NCI-H446 treated with DMSO at 0.1 percent for 48 hours (cell line): ENCODE measurements at regions not wholly inside any gene's neighbourhood (a gene's known extent, or its start where the extent isn't known, plus 50 kb on each side); places are given as distances from the start of the nearest gene placed in this dataset.
"Not testable (repeated sequence)": the region's sequence is repeated elsewhere in the genome, so short reads cannot be mapped to it uniquely, and the experiment has no call there.

Experiments
- DNase-seq: peaks from one replicate; lab custom pipeline; 2025; lab: John Stamatoyannopoulos, UW

DNA sequence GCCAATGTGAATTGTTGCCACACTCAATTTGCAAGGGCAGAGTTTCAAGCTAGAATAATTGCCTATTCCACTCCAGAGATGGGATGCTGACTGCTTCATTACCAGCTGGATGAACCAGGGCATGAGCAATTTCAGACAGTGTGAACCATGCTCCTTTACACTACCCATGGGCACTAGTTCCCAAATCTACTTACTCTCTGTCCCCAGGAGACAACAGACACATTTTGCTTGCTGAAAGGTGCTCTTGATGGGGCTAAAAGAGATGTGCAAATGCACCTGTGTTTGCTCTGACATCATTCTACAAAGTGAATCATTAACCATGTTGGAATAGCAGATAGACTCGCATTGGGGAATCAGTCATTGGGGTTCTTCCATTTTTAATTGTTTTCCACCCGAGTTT, 522.3 kb upstream of the NUDT12 start:
- no peak for DNase-seq

DNA sequence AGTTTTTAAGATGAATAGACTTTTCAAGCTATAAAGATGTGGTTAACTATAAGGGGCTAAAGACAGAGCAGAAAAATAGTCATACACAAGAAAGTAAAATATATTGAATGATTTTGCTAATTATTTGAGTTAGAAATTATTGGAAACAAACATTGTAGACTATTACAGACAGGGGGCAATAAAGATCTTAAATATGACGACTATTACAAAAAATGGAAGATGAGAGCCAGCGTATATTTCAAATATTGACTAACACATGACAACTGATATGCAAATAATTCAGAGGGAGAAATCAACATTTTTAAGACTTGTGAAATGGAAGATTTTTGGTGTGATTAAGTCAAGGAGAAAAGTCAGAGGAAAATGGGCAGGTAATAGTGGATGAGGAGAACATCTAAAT, 520.2 kb upstream of the NUDT12 start:
- DNase-seq: no peak

DNA sequence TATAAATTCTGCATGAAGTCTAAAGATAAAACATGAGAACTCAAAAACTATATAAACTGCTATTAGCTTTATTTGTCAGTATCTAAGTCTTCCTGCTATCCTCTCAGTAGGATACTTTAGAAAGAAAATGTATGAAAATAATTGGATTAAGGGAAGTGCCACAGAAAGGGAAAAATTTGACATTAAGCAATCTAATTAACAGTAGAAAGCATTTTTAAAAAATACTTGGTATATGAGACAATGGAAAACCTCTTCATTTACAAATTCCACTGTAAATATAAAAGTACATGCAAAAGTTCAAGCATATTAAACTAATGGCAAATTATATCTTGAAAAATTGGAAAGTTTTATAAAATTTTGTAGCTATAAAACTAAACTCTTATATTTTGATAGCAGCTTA, 518.6 kb upstream of the NUDT12 start:
- no peak for DNase-seq

DNA sequence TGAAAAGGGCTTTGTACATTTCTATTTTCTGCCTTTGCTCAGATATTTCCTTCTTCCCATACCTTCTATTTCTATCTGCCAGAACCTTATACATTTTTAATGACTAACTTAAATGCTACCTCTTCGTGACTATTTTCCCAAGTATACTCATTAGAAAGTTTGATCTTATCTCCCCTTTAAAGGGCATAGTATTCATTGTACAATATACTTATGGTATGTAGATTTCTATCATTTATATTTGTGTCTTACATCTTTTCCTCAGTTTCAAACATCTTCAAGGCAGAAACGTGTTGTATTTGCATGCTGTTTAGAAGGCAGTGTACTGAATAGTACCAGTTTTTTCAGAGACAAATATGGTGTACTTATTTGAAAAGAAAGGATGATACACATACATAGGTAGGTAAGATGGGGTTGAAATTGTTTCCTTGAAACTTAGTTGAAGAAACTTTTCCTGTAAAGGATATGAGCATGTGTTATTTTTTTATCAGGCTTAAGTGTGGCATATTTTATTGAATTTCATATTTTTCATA, 518.1 kb upstream of the NUDT12 start:
- no peak for DNase-seq

DNA sequence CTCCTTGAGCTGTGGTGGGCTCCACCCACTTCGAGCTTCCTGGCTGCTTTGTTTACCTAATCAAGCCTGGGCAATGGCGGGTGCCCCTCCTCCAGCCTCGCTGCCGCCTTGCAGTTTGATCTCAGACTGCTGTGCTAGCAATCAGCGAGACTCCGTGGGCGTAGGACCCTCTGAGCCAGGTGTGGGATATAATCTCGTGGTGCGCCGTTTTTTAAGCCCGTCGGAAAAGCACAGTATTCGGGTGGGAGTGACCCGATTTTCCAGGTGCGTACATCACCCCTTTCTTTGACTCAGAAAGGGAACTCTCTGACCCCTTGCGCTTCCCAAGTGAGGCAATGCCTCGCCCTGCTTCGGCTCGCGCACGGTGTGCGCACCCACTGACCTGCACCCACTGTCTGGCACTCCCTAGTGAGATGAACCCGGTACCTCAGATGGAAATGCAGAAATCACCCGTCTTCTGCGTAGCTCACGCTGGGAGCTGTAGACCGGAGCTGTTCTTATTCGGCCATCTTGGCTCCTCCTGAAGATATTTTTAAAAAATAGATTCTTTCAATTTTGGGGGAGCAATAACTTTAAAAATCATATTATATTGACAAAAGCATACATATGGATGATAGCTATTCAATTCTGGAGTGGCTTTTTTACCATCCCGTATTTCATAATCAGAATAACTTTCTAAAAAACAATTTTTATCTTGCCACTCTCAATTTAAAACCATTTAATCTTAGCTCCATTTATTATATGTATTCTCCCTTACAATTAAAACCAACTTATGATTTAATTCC, 517.5 kb upstream of the NUDT12 start:
- not testable (repeated sequence) for DNase-seq

DNA sequence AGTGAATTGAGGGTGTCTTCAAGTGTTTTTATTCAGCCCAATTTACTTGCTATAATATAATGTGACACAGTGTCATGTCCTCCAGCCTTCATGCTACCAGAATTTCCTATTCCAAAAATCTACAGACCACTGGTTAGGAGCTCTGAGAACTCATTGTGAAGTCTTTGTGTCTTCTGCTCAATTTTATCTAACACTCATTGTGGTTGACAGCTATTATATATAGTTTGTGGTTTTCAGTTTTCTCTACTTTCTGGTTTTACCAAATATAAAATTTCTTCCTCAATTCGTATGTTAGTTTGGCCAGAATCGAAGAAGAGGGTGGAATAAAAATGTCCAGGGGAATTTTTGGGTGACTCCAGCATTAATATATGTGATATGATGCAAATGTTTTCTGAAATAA, 509.3 kb upstream of the NUDT12 start:
- no peak for DNase-seq

DNA sequence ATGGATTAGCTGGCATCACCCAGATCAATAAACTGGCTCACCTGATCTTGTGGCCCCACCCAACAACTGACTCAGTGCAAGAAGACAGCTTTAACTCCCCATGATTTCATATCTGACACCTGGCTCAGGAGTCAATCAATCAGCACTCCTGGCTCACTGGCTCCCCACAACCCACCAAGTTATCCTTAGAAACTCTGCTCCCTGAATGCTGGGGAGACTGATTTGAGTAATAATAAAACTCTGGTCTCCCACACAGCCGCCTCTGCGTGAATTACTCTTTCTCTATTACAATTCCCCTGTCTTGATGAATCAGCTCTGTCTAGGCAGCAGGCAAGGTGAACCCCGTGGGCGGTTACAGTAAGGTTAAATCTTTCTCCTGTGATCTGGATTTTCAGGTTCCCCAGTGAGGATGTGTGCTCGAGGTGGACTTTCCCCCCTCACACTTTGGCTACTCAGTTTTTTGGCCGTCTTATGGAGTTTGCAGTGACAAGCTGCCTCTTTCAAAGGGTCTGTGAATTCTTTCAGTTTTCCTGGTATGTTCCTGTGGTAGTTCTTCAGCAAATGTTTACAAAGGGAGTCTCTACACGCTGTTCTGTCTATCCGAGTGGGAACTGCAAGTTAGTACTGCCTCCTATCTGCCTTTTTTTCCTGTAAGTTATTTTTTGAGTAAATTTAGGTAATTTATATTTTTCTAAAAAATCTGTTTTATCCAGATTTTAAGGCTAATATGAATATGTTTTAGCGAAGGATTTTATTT, 500.2 kb upstream of the NUDT12 start:
- DNase-seq: no peak

DNA sequence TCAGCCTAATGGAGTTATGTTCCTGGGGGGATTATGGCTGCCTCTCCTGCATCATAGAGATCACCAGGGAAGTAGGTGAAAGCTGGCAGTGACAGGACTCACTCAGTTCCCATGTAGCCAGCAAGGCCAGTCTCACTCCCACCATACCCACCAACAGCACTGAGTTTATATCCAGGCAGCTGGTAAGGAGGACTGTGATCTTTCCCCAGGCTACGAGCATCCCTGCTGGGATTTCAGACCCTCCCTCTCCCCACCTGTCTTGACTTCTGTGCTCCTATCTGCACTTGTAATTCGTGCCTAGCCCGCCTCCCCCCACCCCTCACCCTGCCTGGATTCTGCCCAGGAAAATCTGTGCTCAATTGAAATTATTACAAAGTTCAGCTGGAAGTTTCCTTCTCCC, 499.1 kb upstream of the NUDT12 start:
- DNase-seq: no peak

DNA sequence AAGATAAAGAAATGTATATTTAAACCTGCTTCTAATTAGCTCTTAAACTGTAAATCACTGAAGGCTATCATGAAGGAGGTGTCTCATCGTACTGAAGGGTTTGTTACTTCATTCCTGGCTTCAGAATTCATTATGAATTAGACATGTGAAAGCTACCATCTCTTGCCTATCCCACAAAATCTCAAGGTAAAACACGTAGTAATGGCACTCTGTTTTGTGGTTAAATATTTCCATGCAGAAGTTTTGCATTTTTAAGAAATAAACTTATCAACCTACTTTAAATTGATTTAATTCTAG, 490.7 kb upstream of the NUDT12 start:
- DNase-seq: no peak

DNA sequence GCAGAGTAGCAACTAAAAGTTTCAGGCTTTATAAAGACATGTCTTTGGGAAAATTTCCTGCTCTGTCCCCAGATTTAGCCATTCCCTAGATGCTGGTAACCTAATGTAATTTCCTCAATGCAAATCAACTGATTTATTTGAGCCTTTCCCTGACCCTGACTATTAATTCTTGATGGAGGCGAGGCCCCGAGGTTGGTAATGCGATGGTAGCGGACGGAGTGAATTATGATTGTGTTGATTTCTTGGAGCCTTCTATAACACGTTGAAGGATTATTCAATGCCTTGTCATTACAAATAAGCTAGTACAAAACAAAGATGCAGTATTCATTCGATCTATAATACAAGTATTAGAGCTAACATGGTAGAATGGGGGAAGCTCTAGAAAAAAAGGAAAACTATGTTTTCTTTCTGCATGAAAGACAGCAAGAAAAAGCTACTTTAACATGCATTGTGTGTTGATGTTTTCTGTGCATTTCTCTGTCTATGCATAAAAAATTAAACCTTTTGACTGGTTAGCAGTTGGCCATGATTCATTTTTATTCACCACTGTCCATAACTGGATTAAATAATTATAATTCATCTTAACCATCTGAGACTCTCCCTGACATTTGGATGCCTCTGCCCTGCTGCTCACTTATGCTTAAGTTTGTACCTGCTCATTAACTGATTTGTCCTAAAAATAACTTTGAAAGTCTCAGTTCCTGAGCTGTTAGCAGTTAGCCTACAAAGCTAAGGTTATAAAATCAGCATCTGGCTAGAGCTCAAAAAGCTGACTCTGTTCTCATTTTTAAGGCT, 490.2 kb upstream of the NUDT12 start:
- DNase-seq: no peak

DNA sequence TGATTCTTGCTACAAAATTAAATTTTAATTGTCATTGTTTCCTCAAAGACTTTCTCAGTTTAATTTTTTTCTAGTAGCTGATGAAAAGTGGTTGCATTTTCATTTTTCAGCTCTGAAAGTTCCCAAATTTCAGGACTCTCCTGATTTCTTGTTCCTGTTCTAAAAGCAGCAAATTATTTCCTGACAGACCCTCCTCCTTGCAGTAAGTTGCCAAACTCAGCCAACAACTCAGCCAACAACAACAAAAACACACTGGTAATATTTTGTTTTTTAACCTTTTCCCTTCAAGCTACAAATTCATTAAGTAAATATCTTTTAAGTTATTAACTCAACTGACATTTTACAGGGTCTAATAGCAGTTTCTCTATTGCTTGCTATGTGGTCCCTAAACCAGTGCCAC, 487.8 kb upstream of the NUDT12 start:
- DNase-seq: no peak

DNA sequence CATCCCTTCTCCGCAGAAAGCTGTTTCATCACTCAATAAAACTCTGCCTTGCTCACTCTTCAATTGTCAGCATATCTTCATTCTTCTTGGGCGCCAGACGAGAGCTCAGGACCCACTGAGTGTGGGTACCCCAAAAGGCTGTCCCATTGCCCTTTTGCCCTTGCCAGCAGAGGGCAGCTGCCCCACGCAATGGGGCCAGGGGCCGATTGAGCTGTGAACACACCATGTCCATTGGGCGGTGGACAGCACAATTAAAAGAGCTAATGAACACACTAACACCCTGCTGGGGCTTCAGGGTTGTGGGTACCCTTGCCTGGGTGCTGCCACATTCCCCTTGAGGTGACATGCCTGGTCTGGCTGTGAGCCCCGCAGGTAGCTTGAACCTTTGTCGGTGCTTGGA, 487.2 kb upstream of the NUDT12 start:
- no peak for DNase-seq

DNA sequence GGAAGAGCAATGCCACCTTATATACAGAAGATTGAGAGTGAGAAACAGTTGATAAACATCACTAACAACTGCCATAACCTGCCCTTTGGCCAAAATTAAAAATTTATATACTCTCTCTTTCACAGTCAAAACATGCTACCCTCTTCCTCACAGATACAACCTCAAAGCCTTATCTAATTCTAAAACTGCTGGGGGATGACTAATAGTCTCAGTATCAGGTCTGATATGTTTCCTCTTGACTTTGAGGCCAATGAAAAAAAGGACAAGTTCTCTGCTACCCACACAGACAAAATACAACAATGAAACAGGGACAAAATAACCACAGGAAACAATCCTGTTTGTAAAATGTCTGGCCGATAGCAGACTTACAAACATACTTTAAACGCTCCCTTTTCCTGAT, 485.6 kb upstream of the NUDT12 start:
- DNase-seq: no peak

DNA sequence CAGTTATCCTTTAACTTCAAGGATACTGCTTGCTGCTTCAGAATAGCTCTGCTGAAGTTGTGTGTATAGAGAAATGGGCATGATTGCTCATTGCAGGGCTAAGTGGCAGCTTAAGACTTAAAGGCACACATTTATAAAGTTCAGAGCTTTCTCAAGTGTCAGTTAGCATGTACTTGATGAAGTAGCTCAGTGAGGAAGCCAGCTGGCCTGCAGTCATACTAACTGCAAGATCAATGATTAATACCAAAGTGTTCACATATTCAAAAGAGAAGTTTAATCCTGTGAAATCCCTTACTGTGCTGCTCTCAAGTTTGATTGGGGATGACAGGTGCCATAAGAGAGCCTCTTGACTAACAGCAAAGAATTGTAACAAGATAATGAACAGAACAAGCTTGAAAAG, 483.4 kb upstream of the NUDT12 start:
- DNase-seq: no peak

DNA sequence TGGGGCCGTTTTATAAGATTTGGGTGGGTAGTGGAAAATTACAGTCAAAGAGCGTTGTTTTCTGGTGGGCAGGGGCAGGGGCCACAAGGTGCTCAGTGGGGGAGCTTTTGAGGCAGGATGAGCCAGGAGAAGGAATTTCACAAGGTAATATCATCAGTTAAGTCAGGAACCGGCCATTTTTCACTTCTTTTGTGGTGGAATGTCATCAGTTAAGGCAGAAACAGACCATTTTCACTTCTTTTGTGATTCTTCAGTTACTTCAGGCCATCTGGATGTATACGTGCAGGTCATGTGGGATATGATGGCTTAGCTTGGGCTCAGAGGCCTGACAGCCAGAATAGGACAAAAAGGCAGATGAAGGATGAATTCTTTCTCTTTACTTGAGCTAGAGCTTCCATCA, 477.3 kb upstream of the NUDT12 start:
- not testable (repeated sequence) for DNase-seq

DNA sequence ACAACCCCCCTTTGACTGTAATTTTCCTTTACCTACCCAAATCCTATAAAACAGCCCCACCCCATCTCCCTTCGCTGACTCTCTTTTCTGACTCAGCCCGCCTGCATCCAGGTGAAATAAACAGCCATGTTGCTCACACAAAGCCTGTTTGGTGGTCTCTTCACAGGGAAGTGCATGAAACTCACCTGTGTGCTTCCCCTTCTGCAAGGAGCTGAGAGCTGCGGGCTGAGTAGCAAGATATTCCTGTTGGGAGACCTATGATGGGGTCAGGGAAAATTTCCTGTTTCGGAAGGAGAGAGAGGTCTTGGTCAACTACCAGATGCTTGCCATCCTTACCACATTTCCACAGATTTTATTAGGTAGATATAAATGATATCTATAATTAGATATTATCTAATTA, 474.5 kb upstream of the NUDT12 start:
- DNase-seq: not testable (repeated sequence)

DNA sequence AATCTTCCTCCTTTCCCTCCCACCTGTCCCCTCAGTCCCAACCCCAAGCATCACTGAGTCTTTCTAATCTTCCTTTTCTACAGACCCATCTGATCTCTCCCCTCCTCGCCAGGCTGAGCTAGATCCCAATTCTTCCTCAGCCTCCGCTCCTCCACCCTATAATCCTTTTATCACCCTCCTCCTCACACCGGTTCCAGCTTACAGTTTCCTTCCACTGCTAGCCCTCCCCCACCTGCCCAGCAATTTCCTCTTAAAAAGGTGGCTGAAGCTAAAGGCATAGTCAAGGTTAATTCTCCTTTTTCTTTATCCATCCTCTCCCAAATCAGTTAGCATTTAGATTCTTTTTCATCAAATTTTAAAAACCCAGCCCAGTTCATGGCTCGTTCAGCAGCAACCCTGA, 470.6 kb upstream of the NUDT12 start:
- not testable (repeated sequence) for DNase-seq

DNA sequence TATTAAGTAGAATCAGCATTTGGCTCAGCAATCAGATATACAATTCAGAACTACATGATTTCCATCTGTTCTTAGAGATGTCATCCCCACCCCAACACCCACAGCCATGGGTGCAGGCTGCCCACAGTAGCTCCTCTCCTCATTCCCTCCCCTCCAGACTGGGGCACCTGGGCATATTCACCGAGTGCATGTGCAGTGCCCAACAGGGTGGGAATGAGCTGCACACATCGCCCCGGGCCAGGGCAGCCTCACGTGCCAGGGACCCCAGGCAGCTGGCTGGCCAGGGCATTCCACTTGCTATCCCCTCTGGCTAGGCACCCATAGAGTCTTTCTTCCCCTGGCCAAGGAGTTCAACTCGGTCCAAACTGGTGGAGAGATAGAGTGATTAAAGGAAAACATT, 461.9 kb upstream of the NUDT12 start:
- no peak for DNase-seq

DNA sequence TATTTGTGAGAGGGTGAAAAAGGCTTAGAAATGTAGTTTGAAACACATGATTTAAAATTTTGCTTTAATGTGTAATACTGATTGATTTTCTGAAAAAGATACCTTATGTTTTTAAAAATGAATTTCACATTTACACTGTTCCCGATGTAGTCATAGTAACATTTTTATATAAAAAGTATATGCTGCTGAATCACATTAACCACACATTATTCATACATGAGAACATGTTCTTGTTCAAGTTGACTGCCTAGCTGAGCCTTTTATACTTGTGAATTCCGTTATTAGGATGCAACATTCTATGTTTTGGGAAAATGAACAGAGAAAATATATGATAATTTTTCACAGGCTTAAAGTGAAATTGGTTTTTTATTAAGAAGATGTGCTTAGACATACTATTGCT, 461.1 kb upstream of the NUDT12 start:
- no peak for DNase-seq

DNA sequence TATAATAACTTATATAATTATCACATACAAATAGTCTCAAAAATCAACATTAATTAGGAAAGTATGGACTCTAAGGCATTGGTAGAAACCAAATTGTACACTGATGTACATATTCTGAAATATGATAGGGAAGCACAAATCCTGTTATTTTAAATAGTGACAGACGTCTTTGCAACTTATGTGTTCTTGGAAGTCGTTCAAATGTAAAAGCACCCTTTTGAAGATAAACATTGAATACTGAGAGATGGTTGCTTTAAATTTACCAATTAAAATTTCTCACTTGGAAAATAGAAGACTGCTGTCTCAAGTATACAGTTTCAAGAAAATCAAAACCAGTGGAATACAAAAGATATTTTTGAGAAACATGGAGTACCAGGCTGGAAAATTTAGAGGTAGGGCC, 457.4 kb upstream of the NUDT12 start:
- DNase-seq: no peak

DNA sequence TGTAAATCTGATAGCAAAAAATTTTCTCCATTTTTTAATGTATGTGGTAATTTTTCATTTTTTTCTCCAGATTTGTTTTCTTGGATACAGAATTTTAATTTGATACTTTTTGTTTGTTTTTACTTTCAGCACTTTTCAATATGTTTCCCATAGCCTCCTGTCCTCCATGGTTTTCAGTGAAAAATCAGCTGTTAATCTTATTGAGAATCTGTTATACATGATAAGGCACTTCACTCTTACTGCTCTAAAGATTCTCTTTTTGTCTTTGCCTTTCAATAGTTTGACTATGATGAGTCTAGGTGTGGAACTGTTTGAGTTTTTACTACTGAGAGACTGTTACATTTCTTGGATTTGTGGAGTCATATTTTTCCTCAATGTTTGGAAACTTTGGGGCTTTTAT, 455.7 kb upstream of the NUDT12 start:
- no peak for DNase-seq

DNA sequence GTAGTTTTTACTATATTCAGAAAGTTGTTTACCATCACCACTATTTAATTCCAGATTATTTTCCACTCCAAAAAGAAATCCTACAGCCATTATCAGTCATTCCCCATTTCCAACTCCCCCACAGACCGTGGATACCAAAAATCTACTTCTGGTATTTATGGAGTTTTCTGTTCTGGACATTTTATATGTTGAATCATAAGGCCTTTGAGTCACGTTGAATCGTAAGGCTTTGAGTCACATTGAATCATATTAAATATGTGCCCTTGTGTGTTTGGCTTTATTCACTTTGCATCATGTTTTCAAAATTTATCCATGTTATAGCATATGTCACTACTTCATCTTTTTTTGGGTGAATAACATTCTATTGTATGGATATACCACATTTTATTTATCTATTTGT, 454.1 kb upstream of the NUDT12 start:
- no peak for DNase-seq

DNA sequence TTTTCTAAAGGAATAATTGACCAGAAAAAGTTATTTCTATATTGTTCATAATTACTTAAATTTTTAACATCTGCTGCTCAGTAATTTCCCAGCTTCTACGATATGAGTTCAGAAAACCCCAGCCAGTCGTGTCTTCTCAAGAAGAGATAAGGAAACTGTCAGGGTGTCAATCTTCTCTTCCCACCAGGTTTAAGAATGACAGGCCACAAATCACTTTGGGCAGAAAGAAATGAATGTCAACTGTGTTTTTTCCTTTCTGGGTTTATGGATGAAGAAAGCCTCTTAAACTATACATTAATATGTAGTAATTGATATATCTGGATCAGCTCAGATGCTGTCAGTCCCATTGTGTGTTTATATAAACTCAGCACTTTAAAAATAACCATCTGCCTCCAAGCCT, 453.2 kb upstream of the NUDT12 start:
- DNase-seq: no peak
